ENCODE measurements at regions not wholly inside any gene's neighbourhood (a gene's known extent, or its start where the extent isn't known, plus 50 kb on each side); places are given as distances from the start of the nearest gene placed in this dataset.

GRCh38 chr1:87636198-87636892 lies 307.7 kb downstream of the LMO4 start:
- DNase-seq: no peak

GRCh38 chr1:87638636-87639035 lies 310.0 kb downstream of the LMO4 start:
- no peak for DNase-seq

- DNase-seq: no peak
These were observed 313.3 kb downstream of the LMO4 start for GRCh38 chr1:87641996-87642395.

- no peak for DNase-seq
These were observed 314.0 kb downstream of the LMO4 start for GRCh38 chr1:87642581-87643221.

- DNase-seq: no peak
These were observed 315.4 kb downstream of the LMO4 start for GRCh38 chr1:87644033-87644578.

- DNase-seq: no peak
These were observed 316.0 kb downstream of the LMO4 start for GRCh38 chr1:87644579-87645190.

- no peak for DNase-seq
These were observed 318.9 kb downstream of the LMO4 start for GRCh38 chr1:87647430-87648177.

GRCh38 chr1:87648323-87649119 lies 319.8 kb downstream of the LMO4 start:
- no peak for DNase-seq

GRCh38 chr1:87650306-87650705 lies 321.6 kb downstream of the LMO4 start:
- no peak for DNase-seq

- DNase-seq: no peak
These were observed 323.5 kb downstream of the LMO4 start for GRCh38 chr1:87652176-87652575.

GRCh38 chr1:87665151-87665550 lies 336.5 kb downstream of the LMO4 start:
- no peak for DNase-seq

GRCh38 chr1:87666681-87667080 lies 338.0 kb downstream of the LMO4 start:
- DNase-seq: no peak

- no peak for DNase-seq
These were observed 341.0 kb downstream of the LMO4 start for GRCh38 chr1:87669674-87670073.

- DNase-seq: no peak
These were observed 344.6 kb downstream of the LMO4 start for GRCh38 chr1:87673309-87673708.

- DNase-seq: no peak
These were observed 345.1 kb downstream of the LMO4 start for GRCh38 chr1:87673748-87674147.

- DNase-seq: no peak
These were observed 346.1 kb downstream of the LMO4 start for GRCh38 chr1:87674791-87675190.

- DNase-seq: no peak
These were observed 349.6 kb downstream of the LMO4 start for GRCh38 chr1:87678266-87678665.

- no peak for DNase-seq
These were observed 353.9 kb downstream of the LMO4 start for GRCh38 chr1:87682565-87682964.

- DNase-seq: no peak
These were observed 354.7 kb downstream of the LMO4 start for GRCh38 chr1:87683196-87683956.

GRCh38 chr1:87684194-87684593 lies 355.5 kb downstream of the LMO4 start:
- DNase-seq: no peak

- DNase-seq: no peak
These were observed 356.1 kb downstream of the LMO4 start for GRCh38 chr1:87684713-87685205.

Measured in AML-193 (cell line).